Psoas muscle (tissue), 7 donors: ENCODE measurements at regions not wholly inside any gene's neighbourhood (a gene's known extent, or its start where the extent isn't known, plus 50 kb on each side); places are given as distances from the start of the nearest gene placed in this dataset.
"Not testable (repeated sequence)": the region's sequence is repeated elsewhere in the genome, so short reads cannot be mapped to it uniquely, and the experiment has no call there.

Source experiments
- ATAC-seq, 4 donors: fragments of 200-7000 bp; cut with Tn5 transposase; one replicate each; pipeline ENCODE4 v1.9.1; 2020; ENCODE audit warnings: moderate library complexity in 3 of 4, mild to moderate bottlenecking in 2 of 4
- DNase-seq, 2 donors: peaks; one replicate each; pipeline ENCODE4 v3.0.0-alpha.2; 2020
- H3K27ac ChIP-seq: fragments of 200-600 bp; one replicate; pipeline ENCODE4 v1.8.0; 2022
- H3K27me3 ChIP-seq, 3 donors: fragments of 200-600 bp in 1 of 3; one replicate each; pipeline versions ENCODE4 v1.6.1 to v1.8.0; 2013 to 2022; ENCODE audit warnings: low read length in 2 of 3, mild to moderate bottlenecking in 2 of 3, moderate library complexity in 1 of 3; ENCODE audit not compliant: insufficient read depth in 3 of 3
- H3K36me3 ChIP-seq, 2 donors: fragments of 200-600 bp in 1 of 2; one replicate each; pipeline versions ENCODE4 v1.6.1 to v1.8.0; 2013 to 2022; ENCODE audit warnings: low read depth in 1 of 2, mild to moderate bottlenecking in 1 of 2, moderate library complexity in 1 of 2; ENCODE audit not compliant: insufficient read depth in 1 of 2
- H3K4me1 ChIP-seq: fragments of 200-600 bp; one replicate; pipeline ENCODE4 v1.8.0; 2022
- H3K4me3 ChIP-seq: fragments of 200-600 bp; one replicate; pipeline ENCODE4 v1.8.0; 2022; ENCODE audit warnings: mild to moderate bottlenecking
- H3K9me3 ChIP-seq: fragments of 200-600 bp; one replicate; pipeline ENCODE4 v1.8.0; 2022
- WGBS, 3 donors: extraction: QIAGEN DNeasy Blood & Tissue Kit; methylation state at CpG; one replicate each; pipeline versions ENCODE4 v1.1.6 to v1.1.7; 2013; 5-methylcytosine and 5-hydroxymethylcytosine counted together
- intact Hi-C, 2 donors: fragments of 100-400 bp; cut with DNase I; formaldehyde crosslinking; loops; one replicate each; pipeline versions ENCODE4 v1.11.0 to v1.14.2; 2022
- TF ChIP-seq, protein P1 (sequence below): fragments of 200-600 bp; IDR thresholded peaks from one replicate; pipeline ENCODE4 v1.8.0; 2022; ENCODE audit warnings: antibody characterized with exemption
- donor health status: healthy with polysubstance abuse.
- donor health status: DM: no; HTN: no; CAD: no; lungs with moderate emphysema.
- donor health status: Bipolar disorder and iron deficiency.
- donor health status: healthy.
- donor health status: DM: yes; HTN: yes; CAD: no.
- donor health status: DM: no; HTN: no; CAD: no.
- donor health status: DM: yes; HTN: yes; CAD: no.

DNA sequence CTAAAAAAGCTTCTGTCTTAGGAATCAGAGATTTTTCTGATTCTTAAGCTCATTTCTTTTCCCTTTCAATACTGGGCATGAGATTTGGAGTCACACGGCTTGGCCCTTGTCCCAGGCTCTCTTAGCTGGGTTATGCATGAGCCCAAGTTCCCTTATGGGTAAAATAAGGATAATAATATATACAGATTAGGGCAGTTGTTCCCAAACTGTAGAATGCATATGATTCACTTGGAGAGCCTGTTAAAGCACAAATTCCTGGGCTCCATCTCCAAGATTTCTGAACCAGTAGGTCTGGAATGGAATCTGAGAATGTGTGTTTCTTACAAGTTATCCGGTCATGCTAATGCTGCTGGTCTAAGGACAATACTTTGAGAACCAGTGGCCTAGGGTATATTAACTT, 154.0 kb downstream of the REEP3 start:
- Histone ChIP-seq H3K9me3 (no peaks in the 10 kb centered on the region), H3K4me3 (no peak overlapping the region), H3K27me3 (no peaks in the 10 kb centered on the region), H3K4me1 (peaks cover 10% of the 10 kb centered on the region), H3K27ac (no peak overlapping the region), H3K36me3 (no peaks in the 10 kb centered on the region)
- no peak for DNase-seq
- WGBS, 3 donors, result 74 to 87% (median 83%) methylated on average over 2 of the region's 2 CpGs
- intact Hi-C loops, result no loop called here
- TF ChIP-seq, protein P1, sequence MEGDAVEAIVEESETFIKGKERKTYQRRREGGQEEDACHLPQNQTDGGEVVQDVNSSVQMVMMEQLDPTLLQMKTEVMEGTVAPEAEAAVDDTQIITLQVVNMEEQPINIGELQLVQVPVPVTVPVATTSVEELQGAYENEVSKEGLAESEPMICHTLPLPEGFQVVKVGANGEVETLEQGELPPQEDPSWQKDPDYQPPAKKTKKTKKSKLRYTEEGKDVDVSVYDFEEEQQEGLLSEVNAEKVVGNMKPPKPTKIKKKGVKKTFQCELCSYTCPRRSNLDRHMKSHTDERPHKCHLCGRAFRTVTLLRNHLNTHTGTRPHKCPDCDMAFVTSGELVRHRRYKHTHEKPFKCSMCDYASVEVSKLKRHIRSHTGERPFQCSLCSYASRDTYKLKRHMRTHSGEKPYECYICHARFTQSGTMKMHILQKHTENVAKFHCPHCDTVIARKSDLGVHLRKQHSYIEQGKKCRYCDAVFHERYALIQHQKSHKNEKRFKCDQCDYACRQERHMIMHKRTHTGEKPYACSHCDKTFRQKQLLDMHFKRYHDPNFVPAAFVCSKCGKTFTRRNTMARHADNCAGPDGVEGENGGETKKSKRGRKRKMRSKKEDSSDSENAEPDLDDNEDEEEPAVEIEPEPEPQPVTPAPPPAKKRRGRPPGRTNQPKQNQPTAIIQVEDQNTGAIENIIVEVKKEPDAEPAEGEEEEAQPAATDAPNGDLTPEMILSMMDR, result no peak
- ATAC-seq, result no peak

DNA sequence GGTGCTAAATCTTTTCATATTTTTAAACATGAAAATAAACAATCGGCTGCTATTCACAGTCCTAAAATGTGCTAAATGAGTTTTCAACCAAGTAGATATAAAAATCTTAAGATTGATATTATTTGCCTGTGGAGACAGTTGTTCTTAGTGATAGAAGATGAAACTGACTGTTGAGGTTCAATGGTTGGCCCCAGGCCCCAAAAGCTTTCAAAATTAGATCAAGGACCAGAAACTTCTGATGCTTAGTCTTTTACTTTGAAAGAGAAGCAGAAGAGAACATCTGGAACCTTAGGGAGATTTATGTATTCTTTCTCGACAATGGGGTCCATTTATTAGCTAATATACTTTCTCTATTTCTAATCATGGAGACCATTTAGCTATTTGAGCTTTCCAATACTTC, 155.8 kb downstream of the REEP3 start:
- no peaks in the 10 kb centered on the region for H3K27me3 ChIP-seq
- H3K4me3 ChIP-seq, result no peak overlapping the region
- TF ChIP-seq, protein P1, result no peak
- no peak overlapping the region for H3K27ac ChIP-seq
- WGBS, 3 donors, result 62 to 76% (median 67%) methylated on average over 2 of the region's 2 CpGs
- intact Hi-C loops, result no loop called here
- no peak for DNase-seq
- no peaks in the 10 kb centered on the region for H3K4me1 ChIP-seq
- no peaks in the 10 kb centered on the region for H3K9me3 ChIP-seq
- ATAC-seq, result no peak
- no peaks in the 10 kb centered on the region for H3K36me3 ChIP-seq

DNA sequence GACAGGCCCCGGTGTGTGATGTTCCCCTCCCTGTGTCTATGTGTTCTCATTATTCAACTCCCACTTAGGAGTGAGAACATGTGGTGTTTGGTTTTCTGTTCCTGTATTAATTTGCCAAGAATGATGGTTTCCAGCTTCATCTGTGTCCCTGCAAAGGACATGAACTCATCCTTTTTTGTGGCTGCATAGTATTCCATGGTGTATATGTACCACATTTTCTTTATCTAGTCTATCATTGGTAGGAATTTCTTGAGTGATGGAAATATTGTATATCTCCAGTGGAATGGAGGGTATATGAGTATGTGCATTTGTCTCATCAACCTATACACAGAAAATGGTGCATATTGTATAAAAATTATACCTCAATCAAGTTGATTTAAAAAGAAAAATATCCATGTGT, 159.3 kb downstream of the REEP3 start:
- H3K36me3 ChIP-seq, H3K4me3 ChIP-seq, H3K4me1 ChIP-seq, H3K9me3 ChIP-seq, ATAC-seq, H3K27me3 ChIP-seq, DNase-seq, intact Hi-C loops, H3K27ac ChIP-seq: not testable (repeated sequence)
- WGBS, 3 donors, result 91 to 100% (median 98%) methylated on average over 1 of the region's 1 CpG

DNA sequence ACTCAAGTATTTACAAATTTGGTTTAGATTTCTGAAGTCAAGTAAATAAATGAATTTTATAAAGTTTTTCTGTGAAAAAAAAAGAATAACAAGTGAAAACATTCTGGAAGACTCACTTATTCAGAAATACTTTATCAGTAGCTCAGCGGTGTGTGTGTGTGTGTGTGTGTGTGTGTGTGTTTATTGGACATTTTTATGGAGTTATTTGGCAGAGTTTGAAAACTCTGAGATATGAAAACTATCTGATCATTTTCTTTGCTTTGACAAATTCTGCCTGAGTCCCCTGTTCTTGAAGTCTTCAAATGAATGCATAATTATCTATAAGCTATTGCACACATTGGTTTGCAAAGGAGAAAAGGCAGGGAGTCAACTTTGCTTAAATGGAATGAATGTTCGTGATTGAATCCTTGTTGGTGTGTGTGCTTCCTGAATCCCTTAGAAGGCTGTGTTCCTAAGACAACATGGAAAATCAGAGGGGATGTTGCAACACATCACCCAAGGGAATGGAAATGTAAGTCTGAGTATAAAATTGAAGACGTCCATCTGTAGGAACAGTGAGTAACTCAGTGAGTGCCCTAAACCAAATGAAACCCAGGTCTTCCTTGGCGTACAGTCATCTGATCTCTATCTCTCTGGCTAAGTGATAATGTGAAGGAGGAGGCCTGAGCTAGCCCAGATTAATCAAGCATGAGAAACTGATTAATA, 160.9 kb downstream of the REEP3 start:
- H3K27ac ChIP-seq, result peak overlapping the region; percentile 10
- DNase-seq, result no peak
- peaks cover 5% of the 10 kb centered on the region for H3K4me1 ChIP-seq
- peak in 3 of 4 donors; percentile 41 to 51 (median 49) for ATAC-seq
- intact Hi-C loops, result no loop called here
- H3K4me3 ChIP-seq, result no peak overlapping the region
- TF ChIP-seq, protein P1, result no peak
- no peaks in the 10 kb centered on the region for H3K9me3 ChIP-seq
- H3K36me3 ChIP-seq, result no peaks in the 10 kb centered on the region
- WGBS, 3 donors, result 55 to 70% (median 66%) methylated on average over 4 of the region's 4 CpGs
- H3K27me3 ChIP-seq, result no peaks in the 10 kb centered on the region

DNA sequence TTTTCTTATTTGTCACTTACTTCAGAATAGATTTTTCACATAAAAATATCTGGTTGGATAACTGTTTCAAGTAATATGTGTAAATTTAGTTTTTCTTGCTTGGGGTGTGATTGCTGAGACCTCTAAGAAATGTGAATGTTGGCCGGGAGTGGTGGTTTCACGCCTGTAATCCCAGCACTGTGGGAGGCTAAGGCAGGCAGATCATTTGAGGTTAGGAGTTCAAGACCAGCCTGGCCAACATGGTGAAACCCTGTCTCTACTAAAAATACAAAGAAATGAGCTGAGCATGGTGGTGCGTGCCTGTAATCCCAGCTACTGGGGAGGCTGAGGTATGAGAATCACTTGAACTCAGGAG, 161.5 kb downstream of the REEP3 start:
- H3K27me3 ChIP-seq, H3K36me3 ChIP-seq, H3K4me1 ChIP-seq, H3K4me3 ChIP-seq, ATAC-seq, H3K9me3 ChIP-seq, intact Hi-C loops, DNase-seq: not testable (repeated sequence)
- H3K27ac ChIP-seq, result peak overlapping the region; percentile 10
- WGBS, 3 donors, result 79 to 89% (median 83%) methylated on average over 3 of the region's 3 CpGs

DNA sequence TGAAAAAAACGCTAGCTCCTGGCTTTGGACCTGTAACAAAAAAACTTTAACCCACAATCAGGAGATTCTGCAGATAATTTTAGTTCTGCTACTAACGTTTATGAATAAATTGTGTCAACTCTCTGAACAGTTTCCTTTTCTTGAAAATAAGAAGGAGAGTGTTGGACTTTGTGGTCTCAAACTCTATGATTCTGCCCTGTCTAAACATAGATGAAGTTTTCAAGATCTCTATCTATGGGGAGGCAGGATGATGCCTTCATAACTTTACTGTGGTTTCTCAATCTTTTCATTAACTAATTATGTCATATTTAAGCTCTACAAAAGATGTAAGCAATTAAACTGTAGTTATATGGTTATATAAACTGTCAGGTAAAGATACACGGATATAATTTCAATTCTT, 162.0 kb downstream of the REEP3 start:
- Histone ChIP-seq H3K36me3 (no peaks in the 10 kb centered on the region), H3K9me3 (no peaks in the 10 kb centered on the region), H3K4me1 (peaks cover 5% of the 10 kb centered on the region), H3K27me3 (no peaks in the 10 kb centered on the region), H3K27ac (no peak overlapping the region), H3K4me3 (no peak overlapping the region)
- ATAC-seq (no peak), DNase-seq (no peak)
- TF ChIP-seq, protein P1, result no peak
- intact Hi-C loops, result no loop called here
- 76 to 85% (median 85%) methylated on average over 3 of the region's 3 CpGs for WGBS, 3 donors
